ENCODE measurements at regions not wholly inside any gene's neighbourhood (a gene's known extent, or its start where the extent isn't known, plus 50 kb on each side); places are given as distances from the start of the nearest gene placed in this dataset.

- TF ChIP-seq CTCF (conservative IDR thresholded peaks at IDR 0.05; ENCODE audit: low read depth in 2 of 2): no peak
- no peak for TF ChIP-seq EZH2phosphoT487 (IDR thresholded peaks at IDR 0.05; ENCODE audit: unreplicated experiment)
- TF ChIP-seq EZH2 (IDR thresholded peaks at IDR 0.05; ENCODE audit: low read depth, unreplicated experiment): no peak
- no peak for TF ChIP-seq REST (IDR thresholded peaks at IDR 0.05; ENCODE audit: unreplicated experiment)
- TF ChIP-seq ZNF114 (CRISPR knock-in tag; IDR thresholded peaks at IDR 0.05): no peak
- TF ChIP-seq POLR2AphosphoS5 (IDR thresholded peaks at IDR 0.05; ENCODE audit: low read depth): no peak
- TF ChIP-seq CREB1 (CRISPR knock-in tag; IDR thresholded peaks at IDR 0.05; ENCODE audit: low read depth): no peak
- no peak for TF ChIP-seq JUNB (IDR thresholded peaks at IDR 0.05; ENCODE audit: unreplicated experiment)
- TF ChIP-seq ZNF331 (CRISPR knock-in tag; IDR thresholded peaks at IDR 0.05; ENCODE audit: low read depth): no peak
- no peak for TF ChIP-seq STAT1 (IDR thresholded peaks at IDR 0.05; ENCODE audit: unreplicated experiment)
Observed at GRCh38 chr4:100128338-100128737, 61.9 kb downstream of the DDIT4L start.

Data from GM23338 (cell line).